Kasumi-1 (cell line): ENCODE measurements at regions not wholly inside any gene's neighbourhood (a gene's known extent, or its start where the extent isn't known, plus 50 kb on each side); places are given as distances from the start of the nearest gene placed in this dataset.

ENCODE experiments used
- DNase-seq, 2 experiments: peaks; one replicate each; lab custom pipeline; 2025; lab: John Stamatoyannopoulos, UW

DNA sequence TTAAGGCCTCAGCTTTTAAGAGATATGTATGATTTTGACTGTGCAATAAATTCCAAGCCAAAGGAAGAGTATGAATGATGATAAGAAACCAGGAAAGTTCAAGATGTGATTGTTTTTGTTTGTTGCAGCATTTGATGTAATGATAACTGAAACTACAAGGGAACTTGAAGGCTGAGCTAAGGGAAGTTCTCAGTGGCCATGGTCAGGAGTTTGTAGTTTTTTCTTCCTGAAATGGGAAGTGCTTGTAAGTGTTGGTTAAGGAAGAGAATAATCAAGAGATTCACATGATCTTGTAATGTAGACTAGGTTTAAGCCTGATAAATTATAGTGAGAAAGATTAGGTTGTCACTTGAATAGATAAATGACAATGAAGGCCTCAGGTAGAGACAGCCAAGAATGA is 53.4 kb downstream of the PTCHD4 start:
- no peak for DNase-seq

DNA sequence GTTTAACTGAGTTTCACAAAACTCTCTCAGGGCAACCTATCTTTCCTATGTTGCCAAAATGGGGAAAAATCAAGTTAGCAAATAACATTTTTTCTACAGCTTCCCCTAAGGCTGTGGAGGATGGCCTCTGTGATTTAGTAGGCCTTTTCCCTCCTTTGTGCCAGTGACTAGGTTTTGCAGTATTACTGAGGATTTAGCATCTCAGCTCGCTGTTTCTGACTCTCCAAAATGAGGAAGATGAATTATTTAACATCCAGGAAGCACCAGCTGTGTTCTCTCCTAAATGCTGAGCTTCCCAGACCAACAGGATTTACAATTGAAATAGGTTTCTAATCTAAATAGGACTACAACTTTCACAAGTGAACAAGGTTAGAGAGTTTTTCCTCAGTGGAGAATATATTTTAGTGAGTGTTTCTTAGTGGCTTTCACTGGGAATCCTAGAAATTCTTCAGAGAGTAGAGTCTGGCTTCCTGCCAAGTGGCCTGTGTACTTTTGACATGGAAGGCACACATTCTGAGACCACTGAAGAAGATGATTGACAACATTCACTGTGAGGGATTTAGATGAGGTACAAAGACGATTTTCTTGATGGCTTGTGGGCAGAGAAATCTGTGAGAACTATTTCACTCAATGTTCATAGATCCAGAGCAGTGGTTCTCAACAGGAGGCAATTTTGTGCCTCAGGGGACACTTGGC is 62.4 kb downstream of the PTCHD4 start:
- DNase-seq: peak; percentile 31 to 51

DNA sequence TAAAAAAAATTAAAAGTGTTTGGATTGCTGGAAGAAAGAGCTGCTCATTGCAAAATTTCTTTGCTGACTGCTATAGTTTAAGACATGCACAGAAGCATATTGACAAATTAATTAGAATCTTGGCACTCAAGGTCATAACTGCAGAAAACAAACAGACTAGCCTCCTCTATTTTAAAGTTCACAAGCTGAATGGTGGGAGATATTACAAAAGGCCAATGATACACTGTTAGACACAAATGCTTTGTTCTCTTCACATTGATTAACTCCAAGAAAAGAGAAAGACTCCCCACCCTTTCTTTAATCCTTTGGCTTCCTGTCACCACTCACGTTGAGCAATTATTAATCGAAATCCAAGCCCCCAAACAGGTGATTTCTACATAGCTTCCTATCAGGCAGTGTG is 69.1 kb downstream of the PTCHD4 start:
- DNase-seq: no peak

DNA sequence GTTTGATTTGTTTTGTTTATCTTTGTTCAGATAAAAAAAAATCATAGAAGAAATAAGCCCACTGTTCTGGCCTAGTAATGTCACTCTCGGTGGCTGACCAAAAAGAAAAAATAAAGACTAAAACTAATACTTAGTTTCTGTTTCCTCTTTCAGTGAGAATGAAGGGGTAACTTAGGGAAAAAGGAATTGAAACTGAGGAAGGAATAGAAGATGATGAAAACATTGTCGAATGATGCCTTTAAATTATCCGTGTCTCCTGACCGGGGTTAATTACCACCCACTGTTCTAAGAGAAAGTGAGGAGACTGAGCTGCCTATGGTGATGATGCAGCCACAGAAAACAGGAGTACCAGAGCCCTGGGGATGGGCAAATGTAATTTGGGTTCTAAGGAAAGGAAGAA is 73.1 kb downstream of the PTCHD4 start:
- DNase-seq: no peak

DNA sequence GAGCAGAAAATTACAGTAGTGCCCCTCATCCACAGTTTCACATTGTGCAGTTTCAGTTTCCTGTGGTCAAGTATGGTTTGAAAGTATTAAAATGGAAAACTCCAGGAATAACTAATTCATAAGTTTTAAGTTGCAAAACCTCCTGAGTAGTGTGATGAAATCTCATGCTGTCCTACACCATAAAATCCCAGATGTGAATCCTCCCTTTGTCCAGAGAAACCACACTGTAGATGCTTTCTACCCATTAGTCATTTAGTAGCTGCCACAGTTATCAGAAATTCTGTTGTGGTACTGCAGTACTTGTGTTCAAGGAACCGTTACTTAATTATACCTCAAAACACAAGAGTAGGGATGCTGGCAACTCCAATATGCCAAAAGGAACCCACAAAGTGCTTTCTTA is 74.7 kb downstream of the PTCHD4 start:
- DNase-seq: no peak

DNA sequence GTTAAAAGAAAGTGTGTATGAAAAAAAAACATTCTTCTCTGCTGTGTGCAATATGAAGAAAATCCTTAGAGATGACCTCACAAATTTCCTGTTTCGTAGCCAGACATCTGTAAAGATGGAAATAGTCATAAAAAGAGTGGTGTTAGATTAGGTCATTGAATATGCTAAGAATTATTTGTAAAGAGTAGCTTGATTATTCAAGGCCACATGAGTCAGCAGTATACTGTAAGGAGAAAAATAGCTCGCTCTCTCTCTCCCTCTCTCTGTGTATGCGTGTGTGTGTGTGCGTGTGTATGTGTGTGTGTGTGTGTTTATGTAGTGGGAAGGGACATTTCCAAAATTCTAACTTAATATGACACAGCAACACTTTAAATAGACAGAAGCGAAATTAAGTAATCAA is 78.8 kb downstream of the PTCHD4 start:
- DNase-seq: no peak

DNA sequence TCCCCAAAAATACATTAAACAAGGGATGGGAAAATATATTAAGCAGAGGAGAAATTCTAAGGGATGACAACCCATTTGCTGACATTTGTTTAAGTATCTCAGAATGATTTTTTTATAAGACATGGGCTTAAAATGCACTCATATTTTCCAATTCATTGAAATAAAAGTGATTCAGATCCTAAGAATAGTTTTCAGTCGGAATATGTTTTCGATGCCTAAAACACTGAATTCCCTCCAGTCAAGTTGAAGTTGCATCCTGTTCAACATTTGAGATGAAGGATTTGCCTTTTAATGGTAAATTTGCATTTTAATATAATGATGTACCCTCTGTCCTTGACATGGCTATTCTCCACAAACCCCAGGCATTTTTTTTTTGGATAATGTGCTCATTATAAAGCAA is 79.3 kb downstream of the PTCHD4 start:
- no peak for DNase-seq

DNA sequence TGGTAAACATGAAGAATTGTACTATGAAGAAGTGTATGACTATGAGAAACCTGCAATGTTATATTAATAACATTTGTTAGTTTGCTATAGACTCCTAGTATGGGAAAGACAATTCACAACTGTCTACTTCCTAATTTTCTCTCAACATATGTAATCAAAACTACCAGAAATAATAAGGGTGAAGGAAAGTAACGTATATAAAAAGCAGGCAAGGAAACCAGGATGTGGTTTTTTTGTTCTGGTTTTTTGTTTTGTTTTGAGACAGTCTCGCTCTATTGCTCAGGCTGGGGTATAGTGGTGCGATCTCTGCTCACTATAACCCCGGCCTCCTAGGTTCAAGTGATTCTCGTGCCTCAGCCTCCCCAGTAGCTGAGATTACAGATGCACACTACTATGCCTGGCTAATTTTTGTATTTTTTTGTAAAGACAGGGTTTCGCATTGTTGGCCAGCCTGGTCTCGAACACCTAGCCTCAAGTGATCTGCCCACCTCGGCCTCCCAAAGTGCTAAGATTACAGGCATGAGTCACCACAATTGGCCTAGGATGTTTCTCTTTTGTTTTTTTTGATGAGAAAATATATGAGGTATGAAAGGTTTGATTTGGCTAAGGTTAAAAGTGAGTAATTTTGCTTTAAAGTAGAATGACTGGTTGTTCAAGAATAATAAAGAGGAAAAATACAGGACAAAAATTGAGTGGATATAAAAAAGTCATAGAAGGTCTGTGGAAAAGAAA is 83.1 kb downstream of the PTCHD4 start:
- DNase-seq: no peak

DNA sequence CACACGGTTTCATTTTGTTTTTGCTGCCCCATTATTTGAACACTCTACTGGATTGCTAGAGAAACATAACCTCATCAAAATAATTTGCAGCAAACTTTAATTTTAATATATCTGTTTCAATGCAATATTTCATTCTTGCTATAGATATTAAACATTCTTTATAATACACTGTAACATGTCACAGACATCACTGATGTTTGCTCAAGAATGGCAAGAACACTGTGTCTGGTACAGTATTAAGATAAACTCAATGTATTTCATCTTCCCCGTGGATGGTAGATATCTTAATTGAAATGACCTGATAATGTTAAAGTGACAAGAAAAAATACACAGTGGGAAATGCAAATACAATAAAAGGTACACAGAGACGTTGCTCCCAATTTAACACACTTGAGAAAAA is 86.0 kb downstream of the PTCHD4 start:
- DNase-seq: no peak

DNA sequence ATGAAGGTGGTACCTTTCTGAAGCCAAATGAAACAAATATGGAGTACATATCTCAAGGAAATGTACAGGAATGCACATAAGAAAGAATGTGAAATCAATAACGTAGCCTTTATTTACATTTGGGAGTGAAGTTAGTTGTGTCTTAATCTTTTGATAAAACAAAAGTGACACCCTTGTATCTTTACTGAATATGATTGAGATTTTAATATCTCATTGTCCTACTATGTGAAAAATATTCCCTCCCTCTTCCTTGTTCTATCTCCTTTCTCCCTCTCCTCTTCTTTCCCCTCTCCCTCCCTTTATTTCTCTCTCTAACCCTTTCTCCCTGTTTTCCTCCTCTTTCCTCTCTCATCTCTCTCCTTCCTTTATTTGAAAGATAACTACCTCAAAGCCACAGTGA is 89.1 kb downstream of the PTCHD4 start:
- DNase-seq: no peak

DNA sequence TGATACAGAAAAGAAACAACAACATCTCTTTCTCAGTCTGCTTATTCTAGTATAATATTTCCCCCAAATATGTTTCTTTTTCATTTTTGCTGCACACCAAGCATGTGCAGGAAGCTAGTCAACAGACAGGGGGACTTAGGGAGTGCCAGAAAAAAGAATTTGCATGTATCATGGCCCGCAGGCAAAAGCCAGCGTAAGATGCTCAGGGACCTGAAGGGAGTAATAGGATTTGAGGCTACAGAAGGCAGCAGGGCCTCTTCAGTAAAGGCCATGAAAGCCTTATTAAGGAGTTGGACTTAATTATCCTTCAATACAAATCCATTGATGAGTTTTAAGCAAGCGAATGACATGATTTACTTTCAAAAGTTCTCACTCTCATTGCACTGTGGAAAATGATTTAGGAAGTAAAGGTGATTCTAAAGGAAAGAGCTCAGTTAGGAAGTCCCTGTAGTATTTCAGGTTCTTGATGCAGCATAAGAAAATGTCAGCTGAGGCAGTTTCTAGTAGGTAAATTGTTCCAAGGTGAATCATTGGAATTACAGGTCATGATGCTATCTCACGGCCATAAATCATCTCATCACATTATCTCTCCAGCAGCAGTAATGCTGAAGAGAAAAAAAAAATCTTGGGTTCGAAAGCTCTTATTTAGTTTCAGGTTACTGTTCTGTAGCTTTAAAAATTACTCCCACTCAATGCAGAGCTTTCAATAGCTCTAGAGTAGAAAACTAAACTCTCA is 94.8 kb downstream of the PTCHD4 start:
- DNase-seq: no peak

DNA sequence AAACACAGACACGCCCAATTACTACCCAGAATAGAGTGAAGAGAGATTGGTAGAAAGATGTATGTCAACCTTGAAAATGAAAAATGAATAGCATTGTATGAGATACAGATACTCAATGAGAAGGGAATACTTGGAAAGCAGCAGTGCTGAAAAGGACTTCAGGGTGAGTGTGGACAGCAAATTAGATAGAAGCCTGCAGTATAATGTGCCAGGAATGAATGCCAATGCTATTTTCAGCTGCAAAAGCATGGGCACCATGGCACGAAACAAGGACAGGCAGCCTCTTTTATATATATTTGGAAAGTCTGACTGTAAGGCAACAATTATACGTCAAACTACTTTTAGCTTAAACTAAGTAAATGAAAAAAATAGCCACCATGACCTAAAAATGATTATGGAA is 118.2 kb downstream of the PTCHD4 start:
- no peak for DNase-seq

DNA sequence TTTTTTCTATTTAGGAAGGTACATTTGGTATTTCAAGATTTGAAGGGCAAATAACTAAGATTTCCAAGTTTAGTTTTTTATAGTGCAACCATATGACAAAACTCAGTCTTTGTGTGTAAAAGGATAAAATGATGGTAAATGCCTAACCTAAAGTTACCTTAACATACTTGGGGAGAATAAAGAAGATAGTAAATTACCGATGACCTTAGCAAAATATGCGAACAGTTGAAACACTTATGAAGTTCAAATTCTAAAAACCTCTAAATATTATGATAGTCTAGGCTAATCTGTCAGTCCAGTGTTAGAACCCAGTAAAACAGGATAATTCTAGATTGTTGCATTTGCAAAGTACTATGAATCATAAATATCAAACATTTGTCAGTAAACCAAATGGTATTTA is 127.5 kb downstream of the PTCHD4 start:
- no peak for DNase-seq

DNA sequence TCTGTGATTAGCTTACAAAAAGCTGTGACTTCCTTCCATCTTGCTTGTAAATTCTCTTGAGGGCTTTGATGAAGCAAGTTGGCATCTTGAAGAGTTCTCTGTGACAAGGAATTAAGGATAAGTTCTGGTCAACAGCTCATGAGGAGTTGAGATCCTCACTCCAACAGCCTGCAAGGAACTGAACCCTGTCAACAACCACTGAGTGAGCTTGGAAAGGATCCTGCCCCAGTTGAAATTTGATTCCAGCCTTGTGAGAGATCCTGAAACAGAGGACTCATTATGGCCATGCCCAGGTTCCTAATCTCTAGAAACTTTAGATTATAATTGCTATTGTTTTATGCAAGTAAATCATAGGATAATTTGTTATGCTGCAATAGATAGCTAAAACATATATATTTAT is 133.7 kb downstream of the PTCHD4 start:
- no peak for DNase-seq

DNA sequence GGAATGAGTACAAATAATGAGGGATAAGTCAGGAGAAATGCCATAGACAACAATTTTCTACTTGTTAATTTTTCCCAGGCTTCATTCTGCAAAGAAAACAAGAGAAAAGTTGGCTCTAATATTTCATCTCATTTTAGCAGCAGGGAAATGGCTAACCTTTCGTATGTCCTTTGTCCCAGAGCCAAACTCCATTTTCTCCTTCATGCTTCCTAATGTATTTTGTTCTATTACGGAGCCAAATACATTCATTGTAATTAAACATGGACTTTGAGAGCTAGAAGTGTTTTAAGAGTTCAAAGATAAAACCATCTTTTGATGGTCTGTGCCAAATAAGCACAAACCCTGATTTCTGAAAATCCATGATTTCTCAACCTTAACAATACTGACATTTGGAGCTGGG is 136.9 kb downstream of the PTCHD4 start:
- DNase-seq: no peak

DNA sequence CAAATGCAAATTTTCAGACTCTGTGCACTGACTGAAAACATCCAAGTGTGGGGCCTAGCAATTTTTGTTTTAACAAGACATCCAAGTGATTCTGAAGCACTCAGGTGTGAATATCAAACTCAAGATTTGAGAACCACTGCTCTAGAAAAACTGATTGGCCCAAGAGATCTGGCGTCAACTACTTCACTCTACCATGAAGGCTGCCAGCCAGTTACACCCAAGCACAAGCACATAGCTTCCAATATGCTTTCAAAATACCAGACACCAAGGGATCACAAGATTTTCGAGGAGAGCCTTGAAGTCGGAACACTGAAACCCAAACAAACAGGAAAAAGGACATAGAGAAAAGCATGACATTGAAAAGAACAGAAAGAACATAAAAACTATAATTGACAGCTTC is 140.2 kb downstream of the PTCHD4 start:
- no peak for DNase-seq

DNA sequence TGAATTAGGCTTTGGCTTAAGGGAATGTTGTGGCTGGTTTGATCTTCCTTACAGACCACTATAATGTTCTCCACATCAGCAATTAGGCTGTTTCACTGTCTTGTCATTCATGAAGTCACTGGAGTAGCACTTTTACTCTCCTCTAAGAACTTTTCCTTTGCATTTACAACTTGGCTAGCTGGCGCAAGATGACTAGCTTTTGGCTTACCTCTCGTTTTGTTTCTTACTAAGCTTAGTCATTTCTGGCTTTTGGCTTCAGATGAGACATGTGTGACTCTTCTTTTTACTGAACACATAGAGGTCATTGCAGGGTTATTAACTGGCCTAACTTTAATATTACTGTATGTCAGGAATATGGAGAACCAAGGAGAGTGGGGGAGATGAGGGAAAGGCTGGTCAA is 143.2 kb downstream of the PTCHD4 start:
- no peak for DNase-seq

DNA sequence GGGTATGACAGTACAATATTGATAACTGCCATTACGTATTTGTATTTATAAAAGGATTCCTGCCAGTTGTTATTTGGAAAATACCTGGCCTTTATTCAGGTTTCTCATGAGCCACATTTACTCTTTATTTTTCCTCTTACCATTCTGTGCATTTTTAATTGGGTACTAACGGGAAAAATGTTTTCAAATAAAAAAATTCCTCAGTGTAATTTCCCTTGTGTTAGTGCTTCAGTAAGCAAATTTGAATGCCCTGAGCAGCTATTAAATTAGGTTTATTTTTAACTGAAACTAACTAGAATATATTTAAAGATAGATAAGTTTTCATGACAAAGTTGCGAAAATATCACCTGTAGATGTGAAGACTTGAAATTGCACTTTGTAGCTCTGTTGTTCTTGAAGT is 146.0 kb downstream of the PTCHD4 start:
- DNase-seq: no peak

DNA sequence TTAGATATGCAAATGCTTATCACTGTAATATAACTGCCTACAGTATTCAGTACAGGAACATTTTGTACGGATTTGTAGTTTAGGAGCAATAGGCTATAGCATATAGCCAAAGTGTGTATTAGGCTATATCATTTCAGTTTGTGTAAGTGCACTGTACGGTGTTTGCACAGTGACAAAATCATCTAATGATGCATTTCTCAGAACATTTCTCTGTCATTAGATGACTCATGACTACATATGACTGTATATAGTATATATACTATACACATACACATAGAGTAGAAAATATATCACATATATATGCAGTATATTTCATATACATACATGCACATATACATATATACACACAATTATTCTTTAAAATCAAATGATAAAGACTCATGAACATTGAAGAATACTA is 158.4 kb downstream of the PTCHD4 start:
- no peak for DNase-seq

DNA sequence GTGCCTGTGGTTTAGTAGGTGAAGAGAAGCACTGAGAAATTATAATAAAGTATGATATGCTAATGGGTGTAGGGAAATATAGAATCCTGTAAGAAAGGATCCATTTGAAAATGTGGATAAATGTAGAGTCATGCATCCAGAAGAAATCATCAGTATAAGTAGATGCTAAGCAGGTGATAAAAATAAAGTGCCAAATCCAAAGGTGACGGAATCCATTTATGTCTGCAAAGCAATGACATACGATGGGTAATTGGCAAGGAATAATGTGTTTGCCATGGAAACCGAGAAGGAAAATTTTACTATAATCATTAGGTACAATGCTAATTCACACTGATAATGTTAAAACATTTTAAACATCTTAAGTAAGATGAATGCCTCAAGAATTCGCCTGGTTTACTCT is 163.0 kb downstream of the OPN5 start:
- no peak for DNase-seq

DNA sequence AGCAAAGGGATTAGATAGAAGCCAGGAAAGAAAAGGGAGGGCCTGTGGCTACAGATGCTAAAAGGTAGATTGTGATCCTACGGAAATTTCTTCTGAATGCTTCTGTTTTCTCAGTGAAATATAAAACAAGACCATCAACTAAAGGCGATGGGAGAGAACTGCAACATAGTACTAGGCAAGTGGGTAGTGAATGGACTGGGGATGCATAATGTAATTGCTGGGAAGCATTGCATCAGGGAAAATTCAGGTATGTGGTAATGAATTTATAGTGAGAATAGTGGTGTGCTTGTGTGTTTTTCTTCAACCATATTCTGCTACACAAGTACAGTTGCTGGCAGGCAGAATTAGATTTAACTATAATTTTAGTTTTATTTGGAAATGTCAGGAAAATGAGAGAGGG is 156.6 kb downstream of the OPN5 start:
- no peak for DNase-seq

DNA sequence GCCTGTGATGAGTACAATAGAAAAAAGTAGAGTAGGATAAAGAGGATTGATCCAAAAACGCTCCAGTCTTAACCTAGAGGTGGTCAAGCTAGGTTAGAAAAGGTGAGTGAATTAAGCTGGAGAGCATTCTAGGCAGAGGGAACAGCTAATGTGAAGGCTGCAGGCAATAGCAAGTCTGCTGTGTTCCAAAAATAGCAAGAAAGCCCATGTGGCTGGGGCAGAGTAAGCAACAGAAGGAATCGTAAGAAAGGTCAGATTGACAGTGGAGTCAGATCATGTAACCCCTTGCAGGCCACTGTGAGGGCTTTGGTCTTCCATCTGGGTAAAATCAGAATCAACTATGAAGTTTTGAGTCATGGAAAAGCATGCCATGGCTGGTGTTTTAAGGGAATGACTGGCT is 155.0 kb downstream of the OPN5 start:
- DNase-seq: no peak

DNA sequence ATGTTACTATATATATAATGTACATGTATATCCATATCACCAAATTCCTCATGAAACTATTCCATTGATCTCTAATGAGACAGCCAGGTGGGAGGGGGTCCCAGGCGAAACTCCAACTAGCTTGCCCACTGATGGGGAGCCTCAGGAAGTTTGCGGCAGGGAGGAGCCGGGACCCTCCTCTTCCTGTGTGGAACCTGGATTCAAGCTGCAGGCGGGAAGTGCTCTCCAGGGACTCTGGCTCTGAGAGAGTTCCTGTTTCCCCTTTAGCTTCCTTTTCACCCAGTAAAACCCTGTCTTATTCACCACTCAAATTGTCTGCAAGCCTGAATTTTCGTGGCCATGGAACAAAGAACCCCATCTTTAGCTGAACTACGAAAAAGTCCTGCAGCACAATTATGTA is 152.2 kb downstream of the OPN5 start:
- peak; percentile 40 to 56 for DNase-seq
